GM10248 (cell line): ENCODE measurements at regions not wholly inside any gene's neighbourhood (a gene's known extent, or its start where the extent isn't known, plus 50 kb on each side); places are given as distances from the start of the nearest gene placed in this dataset.

Experiments used
- CTCF ChIA-PET: fragments of 300-600 bp; sonication (Branson Sonifier 250); formaldehyde crosslinking; extraction: SDS; loops from one replicate; lab custom pipeline; 2021; ENCODE audit warnings: antibody characterized with exemption; lab: Yijun Ruan, JAX
- POLR2A ChIA-PET: fragments of 350-650 bp; sonication (Branson Sonifier 250); formaldehyde crosslinking; extraction: SDS; loops from one replicate; lab custom pipeline; 2020; ENCODE audit warnings: antibody characterized with exemption; lab: Yijun Ruan, JAX
- DNase-seq: peaks from one replicate; pipeline ENCODE4 v3.0.0; 2012; ENCODE audit errors: extremely low spot score
- CTCF ChIP-seq: IDR thresholded peaks from 2 replicates; pipeline ENCODE4 v1.5.1; 2012; ENCODE audit warnings: mild to moderate bottlenecking, low read depth; ENCODE audit errors: extremely low read depth, missing control alignments, control extremely low read depth

DNA sequence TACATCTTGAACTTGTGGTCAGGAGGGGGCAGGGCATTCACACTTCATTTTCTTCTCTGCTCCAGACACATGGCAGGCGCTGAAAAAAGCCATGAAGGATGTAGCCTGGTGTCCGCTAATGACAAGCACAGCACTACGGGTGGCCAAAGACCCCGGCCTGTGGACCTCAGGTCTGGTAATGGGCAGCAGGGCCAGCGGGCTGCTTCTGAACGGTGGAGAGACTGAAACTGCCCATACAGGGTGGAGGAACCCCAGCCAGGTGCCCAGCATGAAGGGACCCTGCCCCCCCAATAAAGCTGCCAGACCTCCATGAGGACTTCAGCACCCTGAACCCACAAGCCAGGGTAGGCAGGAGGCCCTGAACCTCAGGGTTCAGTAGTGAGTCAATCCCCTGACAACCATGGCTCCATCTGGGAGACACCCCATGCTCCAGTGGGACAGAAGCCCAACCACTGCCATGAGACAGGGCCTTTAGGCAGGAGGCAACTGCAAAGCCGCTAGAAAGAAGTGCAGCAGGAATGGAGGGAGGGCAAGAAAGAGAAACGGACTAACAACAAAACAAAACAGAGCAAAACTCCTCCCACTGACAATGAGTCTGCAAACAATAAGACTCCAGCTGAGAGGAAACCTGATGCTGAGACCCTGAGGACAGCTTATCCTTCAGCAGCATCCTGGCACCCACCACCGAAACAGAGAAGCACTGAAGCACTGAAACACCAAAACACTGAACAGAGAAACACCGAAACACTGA lies 140.2 kb upstream of the PPP2R2D start:
- CTCF ChIA-PET: no interaction called here
- DNase-seq: no peak
- POLR2A ChIA-PET: no interaction called here

DNA sequence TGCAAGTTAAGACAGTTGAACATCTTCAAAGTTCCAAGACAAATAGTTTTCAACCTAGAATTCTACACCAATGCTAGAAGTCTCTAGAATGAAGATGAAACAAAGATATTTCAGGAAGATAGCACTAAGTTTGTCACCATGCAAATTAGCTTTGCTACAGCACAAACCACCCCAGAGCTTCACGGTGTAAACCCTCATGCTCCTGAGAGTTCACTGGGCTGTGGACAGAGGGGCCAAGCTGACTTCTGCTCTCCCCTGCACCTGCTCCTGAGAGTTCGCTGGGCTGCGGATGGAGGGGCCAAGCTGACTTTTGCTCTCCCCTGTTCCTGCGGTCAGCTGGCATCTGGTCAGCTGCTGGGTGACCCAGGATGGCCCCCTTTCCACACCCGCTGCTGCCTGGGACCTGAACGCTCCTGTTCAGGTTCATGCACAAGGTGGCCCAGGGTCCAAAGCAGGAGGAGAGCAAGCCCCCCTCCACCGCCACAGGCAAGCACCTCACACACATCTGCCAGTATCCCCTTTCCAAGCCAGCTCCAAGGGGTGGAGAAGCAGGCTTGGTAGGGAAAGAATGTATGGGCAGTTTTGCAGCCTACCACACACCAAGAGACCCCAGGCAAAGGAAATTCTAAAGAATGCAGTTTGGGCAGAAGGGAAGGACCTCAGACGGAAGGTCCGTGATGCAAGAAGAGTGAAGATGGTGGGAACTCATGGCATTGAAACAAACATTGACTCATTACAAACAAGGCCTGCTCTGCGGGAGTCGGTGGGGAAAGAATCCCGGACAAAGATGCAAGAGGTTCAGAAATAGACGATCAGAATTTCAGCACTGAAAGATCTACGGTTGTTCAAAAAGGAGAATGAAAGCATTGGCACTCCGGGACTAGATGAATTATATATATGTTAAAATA lies 137.8 kb upstream of the PPP2R2D start:
- POLR2A ChIA-PET: no interaction called here
- TF ChIP-seq CTCF: no peak
- CTCF ChIA-PET: no interaction called here
- DNase-seq: no peak

More for the DNA sequence above, 140.2 kb upstream of the PPP2R2D start:
- TF ChIP-seq CTCF: no peak

DNA sequence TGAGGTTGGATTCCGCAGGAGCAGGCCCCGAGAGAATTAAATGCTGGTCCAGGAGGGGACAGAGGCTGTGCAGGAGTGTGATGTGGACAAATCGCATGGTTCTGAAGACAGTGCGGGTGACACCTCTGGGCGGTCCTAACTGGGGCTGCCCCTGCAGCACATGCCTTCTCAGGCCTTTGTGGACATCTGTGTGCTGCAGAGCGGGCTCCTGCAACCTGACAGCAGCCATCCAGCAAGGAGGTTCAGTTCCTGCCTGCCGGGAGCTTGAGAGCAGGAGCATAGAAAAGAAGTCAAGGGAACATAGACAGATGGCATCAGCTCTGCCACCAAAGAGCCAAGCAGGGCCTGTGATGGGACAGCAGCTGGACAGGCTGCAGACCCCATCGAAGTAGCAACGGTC lies 135.9 kb upstream of the PPP2R2D start:
- no peak for DNase-seq
- ChIA-PET CTCF (no interaction called here), POLR2A (no interaction called here)

GRCh38 chr10:131766096-131766495 lies 134.7 kb upstream of the PPP2R2D start:
- CTCF ChIA-PET: no interaction called here
- TF ChIP-seq CTCF: no peak
- no peak for DNase-seq
- POLR2A ChIA-PET: no interaction called here

More for the DNA sequence above, 135.9 kb upstream of the PPP2R2D start:
- TF ChIP-seq CTCF: no peak

DNA sequence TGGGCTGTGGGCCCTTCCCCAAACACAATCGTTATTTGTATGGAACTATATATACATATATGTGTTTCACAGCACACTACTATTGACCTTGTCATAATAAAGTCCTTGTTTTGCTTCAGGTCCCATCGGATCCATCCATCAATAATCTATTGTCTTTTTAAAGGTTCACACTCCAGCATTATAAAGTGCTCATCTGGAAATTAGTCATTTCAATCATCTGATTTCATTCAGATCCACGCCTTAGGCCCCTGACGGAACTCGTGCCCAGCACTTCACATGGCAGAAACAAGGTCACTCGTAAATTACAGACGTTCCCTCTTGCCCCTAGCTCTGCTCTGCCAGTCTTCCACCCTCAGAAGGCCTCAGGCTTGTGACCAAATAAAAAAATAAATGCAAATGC lies 133.1 kb upstream of the PPP2R2D start:
- TF ChIP-seq CTCF: no peak
- ChIA-PET CTCF (no interaction called here), POLR2A (no interaction called here)
- DNase-seq: no peak

- TF ChIP-seq CTCF: no peak
- POLR2A ChIA-PET: no interaction called here
- no peak for DNase-seq
Measured at GRCh38 chr10:131769571-131770410, 131.0 kb upstream of the PPP2R2D start.

More at GRCh38 chr10:131769571-131770410, 131.0 kb upstream of the PPP2R2D start:
- CTCF ChIA-PET: no interaction called here
